T follicular helper cell (primary cell): ENCODE measurements at regions not wholly inside any gene's neighbourhood (a gene's known extent, or its start where the extent isn't known, plus 50 kb on each side); places are given as distances from the start of the nearest gene placed in this dataset.
"Not testable (repeated sequence)": the region's sequence is repeated elsewhere in the genome, so short reads cannot be mapped to it uniquely, and the experiment has no call there.

ENCODE experiments used
- DNase-seq: peaks from one replicate; pipeline ENCODE4 v3.0.0-alpha.2; 2020; ENCODE audit warnings: low read depth

DNA sequence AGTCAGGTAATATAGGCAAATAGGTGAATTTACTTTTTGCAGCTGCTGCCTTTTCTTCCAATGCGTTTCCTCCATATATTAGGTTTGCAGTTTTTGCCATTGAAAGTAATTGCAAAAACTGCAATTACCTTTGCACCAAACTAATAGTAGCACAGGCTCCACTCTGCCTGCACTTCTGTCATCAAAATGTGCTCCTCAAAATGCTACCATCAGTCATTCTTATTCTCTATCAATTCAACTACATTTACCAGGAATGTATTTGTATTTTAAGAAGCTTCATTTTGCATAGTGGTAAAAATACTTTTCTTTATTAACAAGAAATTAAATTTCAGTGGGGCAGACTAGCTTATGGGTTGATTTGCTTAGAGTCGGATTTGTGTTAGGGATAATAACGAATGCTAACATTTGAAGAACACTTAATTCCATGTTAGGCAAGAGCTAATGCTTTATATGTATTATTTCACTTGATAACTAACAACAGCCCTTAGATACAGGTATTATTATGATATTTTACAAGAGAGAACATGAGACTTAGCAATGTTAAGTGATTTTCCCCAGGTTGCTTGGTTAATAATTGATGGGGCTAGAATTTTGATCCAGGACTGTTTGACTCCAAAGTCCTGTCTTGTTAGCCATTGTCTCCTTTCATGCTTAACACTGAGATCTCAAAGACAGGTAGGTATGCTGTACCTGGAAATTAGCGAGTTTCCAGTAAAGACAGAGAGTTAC lies 300.4 kb downstream of the MAN2A1 start:
- no peak for DNase-seq

DNA sequence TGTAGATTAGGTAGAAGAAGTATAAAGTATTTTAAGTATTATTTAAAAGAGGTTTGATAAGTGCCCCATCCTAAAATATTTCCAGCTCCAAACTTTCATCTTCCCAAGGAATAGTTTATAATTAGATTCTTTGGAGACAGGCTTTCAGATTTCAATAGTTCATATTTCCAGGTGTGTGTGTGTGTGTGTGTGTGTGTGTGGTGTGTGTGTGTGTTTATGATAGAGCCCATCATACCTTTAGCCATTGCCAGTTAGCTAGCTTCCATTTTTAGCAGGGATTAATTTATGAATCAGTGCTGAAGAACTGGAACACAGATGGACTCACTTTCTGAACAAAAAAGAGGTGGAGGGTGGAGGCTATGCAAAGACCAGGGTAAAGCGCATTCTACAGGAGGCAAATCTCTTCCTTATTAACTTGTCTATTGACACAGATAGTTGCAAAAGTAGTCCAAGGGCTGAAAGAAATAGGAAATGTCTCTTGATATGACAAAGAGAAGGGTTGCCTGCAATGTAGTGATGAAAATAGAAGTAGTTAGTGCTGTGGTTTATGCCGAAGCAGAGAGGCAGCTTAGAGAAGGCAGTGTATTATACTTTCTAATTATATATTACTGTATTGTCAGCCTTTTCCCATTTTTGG lies 301.1 kb downstream of the MAN2A1 start:
- no peak for DNase-seq

DNA sequence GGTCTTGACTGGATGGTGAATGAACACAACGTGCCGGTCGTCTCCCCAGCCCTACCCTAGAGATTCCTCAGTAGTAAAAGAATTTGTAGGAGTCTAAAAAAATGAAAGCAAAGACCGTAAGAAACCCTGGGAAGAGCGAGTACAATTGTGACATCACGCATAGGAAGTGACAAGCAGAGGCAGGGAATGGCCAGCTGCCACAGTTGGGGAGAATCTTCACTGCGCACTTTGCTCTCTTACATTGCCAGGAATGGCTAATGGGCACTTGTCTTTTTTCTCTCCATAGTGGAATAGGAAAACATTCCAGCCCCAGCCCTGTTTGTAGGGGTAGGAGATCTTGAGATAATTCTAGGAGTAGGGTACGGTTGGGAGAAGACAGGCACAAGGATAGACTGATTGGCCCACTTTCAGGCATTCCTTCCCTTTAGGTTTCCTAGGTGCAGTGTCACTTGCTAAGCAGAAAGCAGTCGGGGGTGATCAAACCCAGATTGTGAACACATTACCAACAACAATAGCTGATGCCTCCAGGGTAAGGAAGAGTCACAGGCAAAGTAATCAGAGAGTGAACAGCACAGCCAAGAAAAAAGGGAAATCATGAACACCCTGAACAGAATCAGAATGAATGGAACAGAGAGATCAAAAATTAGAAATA lies 302.7 kb downstream of the MAN2A1 start:
- no peak for DNase-seq

- DNase-seq: no peak
Measured at GRCh38 chr5:109994135-109994534, 304.4 kb downstream of the MAN2A1 start.

DNA sequence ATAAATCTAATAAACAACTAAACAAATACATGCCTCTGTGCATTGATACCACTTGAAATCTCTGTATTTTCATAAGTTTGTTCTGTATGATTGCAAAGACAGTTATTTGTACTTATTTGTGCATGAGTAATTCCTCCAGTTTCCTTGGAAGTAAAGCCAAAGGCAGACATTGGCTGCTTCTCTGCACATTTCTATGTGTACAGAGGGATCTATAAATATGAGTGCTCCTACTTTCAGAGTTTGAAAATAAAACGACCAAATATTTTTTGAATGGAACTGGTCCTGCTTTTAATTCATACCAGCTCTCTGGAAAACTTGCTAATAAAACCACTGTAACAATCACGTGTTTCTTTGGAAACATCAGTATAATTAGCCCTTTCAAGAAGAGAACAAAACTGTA lies 306.5 kb downstream of the MAN2A1 start:
- no peak for DNase-seq

DNA sequence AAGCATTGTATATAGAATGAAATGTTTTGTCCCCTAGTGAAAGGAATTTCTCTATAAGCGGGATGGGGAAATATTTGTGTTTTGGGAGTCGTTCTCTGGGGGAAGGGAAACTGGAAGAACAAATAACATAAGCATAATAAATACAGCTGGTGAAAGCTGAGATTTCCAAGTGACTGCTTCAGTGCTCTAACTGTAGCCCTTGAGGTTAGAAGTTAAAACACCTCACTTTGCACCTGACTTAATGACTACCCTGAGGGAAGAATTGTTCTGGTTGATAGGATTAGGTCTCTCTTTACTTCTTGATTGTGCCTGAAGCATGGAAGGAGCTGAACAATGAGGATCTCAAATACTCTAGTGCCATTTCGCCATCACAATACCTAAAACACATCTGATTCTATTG lies 307.4 kb downstream of the MAN2A1 start:
- no peak for DNase-seq

GRCh38 chr5:109998208-109998607 lies 308.5 kb downstream of the MAN2A1 start:
- no peak for DNase-seq

DNA sequence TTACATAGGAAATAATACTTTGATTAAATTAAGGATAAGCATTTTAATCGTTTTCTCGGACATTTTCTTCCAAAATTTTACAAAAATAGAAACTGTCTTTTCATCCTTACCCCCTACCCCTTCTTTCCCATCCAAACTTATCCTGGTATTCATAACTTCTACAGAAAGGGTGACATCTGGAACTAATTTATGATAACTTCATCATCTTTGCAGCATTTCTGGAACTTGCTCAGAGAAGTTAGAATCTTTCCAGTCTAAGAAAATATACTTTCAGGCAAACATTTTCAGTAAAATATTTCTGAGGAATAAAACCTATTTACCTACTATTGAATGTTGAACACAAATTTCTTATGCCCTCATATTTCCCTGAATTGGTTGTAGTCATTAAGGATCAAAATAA lies 309.0 kb downstream of the MAN2A1 start:
- DNase-seq: no peak

- DNase-seq: no peak
Measured at GRCh38 chr5:110001648-110002047, 311.9 kb downstream of the MAN2A1 start.

DNA sequence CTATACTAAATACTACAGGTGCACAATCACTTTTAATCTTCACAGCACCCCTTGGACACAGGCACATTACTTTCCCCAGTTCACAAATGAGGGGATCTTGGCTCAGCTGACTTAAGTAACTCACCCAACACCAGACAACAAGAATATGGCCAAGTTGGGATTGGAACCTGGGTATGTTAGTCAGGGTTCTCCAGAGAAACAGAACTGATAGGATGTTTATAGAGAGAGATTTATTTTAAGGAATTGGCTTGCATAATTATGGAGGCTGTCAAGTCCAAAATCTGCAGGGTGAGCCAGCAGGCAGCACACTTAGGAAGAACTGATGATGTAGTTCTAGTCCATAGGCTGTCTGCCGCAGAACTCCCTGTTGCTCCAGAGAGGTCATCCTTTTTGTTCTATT lies 312.9 kb downstream of the MAN2A1 start:
- DNase-seq: no peak

GRCh38 chr5:110005907-110006562 lies 316.3 kb downstream of the MAN2A1 start:
- not testable (repeated sequence) for DNase-seq

GRCh38 chr5:110007101-110007500 lies 317.4 kb downstream of the MAN2A1 start:
- DNase-seq: no peak

DNA sequence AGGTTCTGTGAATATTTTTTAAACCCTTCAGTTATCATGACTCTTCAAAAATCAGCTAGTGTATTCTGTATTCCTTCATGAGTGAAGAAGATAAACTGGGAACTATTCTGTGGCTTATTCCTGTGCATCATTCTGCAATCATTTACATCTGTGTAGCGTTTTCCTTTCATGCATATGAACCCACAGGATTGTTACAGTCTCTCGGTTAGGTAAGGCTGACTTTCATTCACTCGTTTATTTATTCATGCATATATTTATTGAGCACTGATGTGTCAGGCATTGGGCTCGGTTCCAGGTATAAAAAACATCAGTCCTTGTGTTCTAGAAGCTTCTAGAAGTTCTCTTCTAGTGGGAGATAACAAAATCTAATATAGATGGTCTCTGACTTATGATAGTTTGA lies 318.4 kb downstream of the MAN2A1 start:
- DNase-seq: no peak

DNA sequence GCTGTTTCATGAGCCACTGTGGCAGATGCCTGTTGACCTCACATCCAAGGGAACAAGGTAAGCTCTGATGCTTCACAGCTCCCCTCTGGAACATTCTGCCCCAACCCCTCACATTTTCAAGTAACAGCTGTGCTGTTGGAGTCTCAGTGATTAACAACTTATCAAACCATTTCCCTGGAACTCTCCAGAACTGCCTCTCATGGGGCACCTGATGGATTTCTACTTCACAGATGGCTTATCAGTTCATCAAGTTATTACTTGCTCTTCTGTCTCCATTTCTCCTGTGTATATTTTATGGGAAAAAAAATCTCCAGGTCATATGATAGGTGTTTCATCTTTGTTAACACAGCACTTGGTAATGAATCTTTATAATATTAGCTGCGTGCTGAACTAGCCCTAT lies 322.4 kb downstream of the MAN2A1 start:
- no peak for DNase-seq

GRCh38 chr5:110013017-110013416 lies 323.3 kb downstream of the MAN2A1 start:
- DNase-seq: no peak

DNA sequence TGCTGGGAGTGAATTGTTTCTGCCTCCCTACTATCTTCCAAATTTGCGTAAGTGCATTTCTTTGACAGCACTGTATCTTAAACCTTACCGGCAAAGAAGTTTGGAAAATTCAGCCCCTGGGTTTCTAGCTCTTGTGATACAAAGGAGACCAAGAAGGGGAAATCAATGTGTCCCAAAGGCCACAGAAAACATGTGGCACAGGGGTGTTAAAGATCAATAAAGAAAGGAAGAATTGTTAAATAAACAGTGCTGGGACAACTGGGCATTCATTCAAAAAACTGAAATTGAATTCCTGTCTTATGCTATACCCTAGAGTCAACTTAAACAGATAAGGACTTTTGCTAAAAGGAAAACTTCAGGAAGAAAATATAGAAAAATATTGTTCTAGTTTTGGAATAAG lies 328.1 kb downstream of the MAN2A1 start:
- no peak for DNase-seq

DNA sequence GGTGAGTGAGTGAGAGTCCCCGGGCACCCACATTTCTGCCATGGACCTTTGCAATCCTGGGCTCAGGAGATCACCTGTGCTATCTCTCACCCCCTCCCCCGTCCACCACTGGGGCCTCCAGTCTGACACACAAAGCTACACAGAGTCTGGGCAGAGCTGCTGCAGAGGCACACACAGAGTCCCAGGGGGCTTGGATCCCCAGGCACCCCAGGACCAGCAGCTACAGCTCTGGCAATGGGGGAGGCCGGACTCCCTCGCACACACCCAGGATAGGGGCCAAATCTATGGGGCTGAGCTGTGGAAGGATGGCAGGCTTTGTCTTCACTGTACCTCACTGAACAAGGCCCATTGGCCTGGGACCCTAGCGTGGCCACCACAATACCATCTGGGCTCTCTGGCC lies 328.8 kb downstream of the MAN2A1 start:
- DNase-seq: no peak

- DNase-seq: no peak
Measured at GRCh38 chr5:110019119-110019518, 329.4 kb downstream of the MAN2A1 start.

- no peak for DNase-seq
Measured at GRCh38 chr5:110019780-110020179, 330.1 kb downstream of the MAN2A1 start.

DNA sequence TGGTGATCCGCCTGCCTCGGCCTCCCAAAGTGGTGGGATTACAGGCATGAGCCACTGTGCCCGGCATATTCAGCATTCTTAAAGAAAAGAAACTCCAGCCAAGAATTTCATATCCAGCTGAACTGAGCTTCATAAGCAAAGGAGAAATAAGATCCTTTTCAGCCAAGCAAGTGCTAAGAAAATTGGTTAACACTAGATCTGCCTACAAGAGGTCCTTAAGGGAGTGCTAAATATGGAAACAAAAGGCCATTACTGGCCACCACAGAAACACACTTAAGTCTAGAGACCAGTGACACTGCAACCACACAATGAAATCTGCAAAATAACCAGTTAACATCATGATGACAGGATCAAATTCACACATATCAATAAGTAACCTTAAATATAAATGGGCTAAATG lies 331.5 kb downstream of the MAN2A1 start:
- DNase-seq: no peak

DNA sequence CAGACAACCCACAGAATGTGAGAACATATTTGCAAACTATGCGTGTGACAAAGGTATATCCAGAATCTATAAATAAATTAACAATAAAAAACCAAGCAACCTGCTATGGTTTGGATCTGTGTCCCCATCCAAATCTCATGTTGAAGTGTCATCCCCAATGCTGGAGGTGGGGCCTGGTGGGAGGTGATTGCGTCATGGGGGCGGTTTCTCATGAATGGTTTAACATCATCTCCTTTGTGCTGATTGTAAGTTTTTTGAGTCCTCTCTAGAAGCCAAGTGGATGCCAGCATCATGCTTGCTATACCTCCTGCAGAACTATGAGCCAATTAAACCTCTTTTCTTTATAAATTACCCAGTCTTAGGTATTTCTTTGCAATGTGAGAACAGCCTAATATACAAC lies 335.4 kb downstream of the MAN2A1 start:
- DNase-seq: no peak

DNA sequence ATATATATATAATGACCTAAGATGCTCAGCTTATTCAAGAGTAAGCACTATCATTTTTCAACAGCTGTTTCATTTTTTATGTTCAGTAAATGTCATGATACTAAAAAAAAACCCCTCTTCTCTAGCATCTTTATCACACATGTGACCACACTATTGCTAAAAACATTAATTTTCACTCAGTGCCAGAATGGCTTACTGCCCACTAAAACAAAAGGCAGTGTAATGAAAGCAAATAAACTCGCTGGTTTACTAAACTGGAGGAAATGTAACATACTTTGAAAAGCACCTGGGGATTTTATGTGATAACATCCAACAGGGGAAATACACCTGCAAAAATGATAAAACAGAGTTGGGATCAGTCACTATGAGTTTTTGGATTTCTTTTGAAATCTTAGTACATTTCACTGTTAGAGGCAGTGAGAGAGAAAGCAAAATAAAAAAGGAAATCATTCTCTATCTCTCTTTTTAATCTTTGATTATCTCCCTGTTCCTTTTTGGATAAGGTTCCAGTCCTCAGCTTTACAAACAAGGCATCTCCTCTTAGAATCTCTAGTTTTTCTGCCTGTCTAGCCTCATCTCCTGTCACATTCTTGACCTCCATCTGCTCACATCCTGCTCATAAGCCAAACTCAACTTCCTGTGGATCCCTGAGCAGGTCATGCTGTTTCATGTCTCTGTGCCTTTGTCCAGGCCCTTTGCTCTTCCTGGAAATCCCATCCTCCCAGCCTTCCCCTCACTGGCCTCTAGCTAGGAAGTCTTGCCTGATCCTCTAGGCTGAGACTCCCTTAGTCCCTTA lies 338.0 kb downstream of the MAN2A1 start:
- DNase-seq: no peak
